DND-41 (cell line): ENCODE measurements at regions not wholly inside any gene's neighbourhood (a gene's known extent, or its start where the extent isn't known, plus 50 kb on each side); places are given as distances from the start of the nearest gene placed in this dataset.

Source experiments
- ATAC-seq: fragments of 200-7000 bp; cut with Tn5 transposase; 3 replicates; pipeline ENCODE4 v1.9.1; 2021; ENCODE audit warnings: low read depth; ENCODE audit not compliant: insufficient read depth
- DNase-seq: peaks from one replicate; pipeline ENCODE4 v3.0.0-alpha.2; 2020
- H2AFZ ChIP-seq: 2 replicates; pipeline ENCODE4 v1.6.0; 2012; ENCODE audit warnings: low read depth, low read length
- H3K27ac ChIP-seq: 2 replicates; pipeline ENCODE4 v1.5.1; 2012; ENCODE audit warnings: low read length, inconsistent platforms
- H3K27me3 ChIP-seq: fragments of 200-600 bp; sonication (generic); 2 replicates; pipeline ENCODE4 v1.6.0; 2012; ENCODE audit warnings: low read length, mild to moderate bottlenecking, inconsistent platforms; ENCODE audit not compliant: insufficient read depth, poor library complexity
- H3K36me3 ChIP-seq: 2 replicates; pipeline ENCODE4 v1.5.1; 2012; ENCODE audit warnings: low read length, inconsistent platforms; ENCODE audit not compliant: insufficient read depth
- H3K4me1 ChIP-seq: 2 replicates; pipeline ENCODE4 v1.5.1; 2012; ENCODE audit warnings: mild to moderate bottlenecking, low read length; ENCODE audit not compliant: insufficient read depth
- H3K4me2 ChIP-seq: 2 replicates; pipeline ENCODE4 v1.6.0; 2012; ENCODE audit warnings: mild to moderate bottlenecking, moderate library complexity, low read length, inconsistent platforms; ENCODE audit not compliant: insufficient read depth
- H3K4me3 ChIP-seq, 2 experiments: fragments of 200-600 bp in 1 of 2; shearing (Covaris generic) in 1 of 2; 2 replicates each; pipeline ENCODE4 v1.5.1; 2012 to 2016; ENCODE audit warnings: inconsistent platforms in 2 of 2, low read length in 2 of 2, mild to moderate bottlenecking in 2 of 2, low read depth in 1 of 2, moderate library complexity in 1 of 2
- H3K79me2 ChIP-seq: 2 replicates; pipeline ENCODE4 v1.6.0; 2012; ENCODE audit warnings: low read length, inconsistent platforms; ENCODE audit not compliant: insufficient read depth
- H3K9ac ChIP-seq: 2 replicates; pipeline ENCODE4 v1.6.0; 2012; ENCODE audit warnings: low read depth, mild to moderate bottlenecking, inconsistent platforms, low read length, moderate library complexity
- H3K9me3 ChIP-seq: 2 replicates; pipeline ENCODE4 v1.5.1; 2012; ENCODE audit warnings: low read length, moderate library complexity, mild to moderate bottlenecking, inconsistent platforms; ENCODE audit not compliant: insufficient read depth, severe bottlenecking
- H4K20me1 ChIP-seq: 2 replicates; pipeline ENCODE4 v1.6.0; 2012; ENCODE audit warnings: low read length; ENCODE audit not compliant: insufficient read depth
- CTCF ChIP-seq: IDR thresholded peaks from 2 replicates; pipeline ENCODE4 v1.5.1; 2012; ENCODE audit warnings: borderline replicate concordance, low read length, moderate library complexity, mild to moderate bottlenecking; ENCODE audit not compliant: poor library complexity, severe bottlenecking; ENCODE audit errors: extremely low read depth
- EZH2 ChIP-seq: IDR thresholded peaks from 3 replicates; pipeline ENCODE4 v1.6.1; 2012; ENCODE audit warnings: borderline replicate concordance, low read depth, mild to moderate bottlenecking, moderate library complexity, low read length, inconsistent platforms; ENCODE audit not compliant: severe bottlenecking

GRCh38 chr2:236782938-236783337 is 213.3 kb downstream of the ACKR3 start:
- Histone ChIP-seq H3K4me3 (no peak overlapping the region), H2AFZ (no peak overlapping the region), H3K27ac (no peak overlapping the region), H3K4me1 (no peaks in the 10 kb centered on the region), H4K20me1 (no peaks in the 10 kb centered on the region), H3K9ac (no peak overlapping the region), H3K79me2 (no peaks in the 10 kb centered on the region), H3K4me2 (no peak overlapping the region), H3K36me3 (no peaks in the 10 kb centered on the region), H3K27me3 (no peaks in the 10 kb centered on the region), H3K9me3 (no peaks in the 10 kb centered on the region)
- DNase-seq (no peak), ATAC-seq (no peak)
- TF ChIP-seq CTCF = no peak
- TF ChIP-seq EZH2 = no peak

GRCh38 chr2:236783417-236784020 is 213.9 kb downstream of the ACKR3 start:
- ATAC-seq (no peak), DNase-seq (no peak)
- Histone ChIP-seq H3K4me2 (no peak overlapping the region), H3K36me3 (no peaks in the 10 kb centered on the region), H2AFZ (no peak overlapping the region), H3K27ac (no peak overlapping the region), H3K27me3 (no peaks in the 10 kb centered on the region), H3K4me1 (no peaks in the 10 kb centered on the region), H3K9me3 (no peaks in the 10 kb centered on the region), H4K20me1 (no peaks in the 10 kb centered on the region), H3K4me3 (no peak overlapping the region), H3K79me2 (no peaks in the 10 kb centered on the region), H3K9ac (no peak overlapping the region)
- no peak for TF ChIP-seq CTCF
- TF ChIP-seq EZH2 = no peak

GRCh38 chr2:236785611-236786057 is 216.0 kb downstream of the ACKR3 start:
- ATAC-seq (no peak), DNase-seq (no peak)
- H3K36me3 ChIP-seq = no peaks in the 10 kb centered on the region
- no peak overlapping the region for H3K4me2 ChIP-seq
- H3K9me3 ChIP-seq = no peaks in the 10 kb centered on the region
- TF ChIP-seq CTCF (no peak), EZH2 (no peak)
- H4K20me1 ChIP-seq = no peaks in the 10 kb centered on the region
- no peak overlapping the region for H3K27ac ChIP-seq
- H3K4me3 ChIP-seq = no peak overlapping the region
- no peaks in the 10 kb centered on the region for H3K4me1 ChIP-seq
- no peaks in the 10 kb centered on the region for H3K27me3 ChIP-seq
- no peak overlapping the region for H3K9ac ChIP-seq
- H2AFZ ChIP-seq = no peak overlapping the region
- H3K79me2 ChIP-seq = no peaks in the 10 kb centered on the region
